Endodermal cell (in vitro differentiated cells): ENCODE measurements at regions not wholly inside any gene's neighbourhood (a gene's known extent, or its start where the extent isn't known, plus 50 kb on each side); places are given as distances from the start of the nearest gene placed in this dataset.

ENCODE experiments used
- DNase-seq: peaks from one replicate; pipeline ENCODE4 v3.0.0-alpha.2; 2017
- H3K27ac ChIP-seq: 2 replicates; pipeline ENCODE4 v1.5.1; 2013; ENCODE audit warnings: mild to moderate bottlenecking, low read depth, low read length, moderate library complexity
- H3K27me3 ChIP-seq: 2 replicates; pipeline ENCODE4 v1.6.1; 2013; ENCODE audit warnings: mild to moderate bottlenecking, low read length, moderate library complexity; ENCODE audit not compliant: insufficient read depth, control insufficient read depth, poor library complexity, severe bottlenecking
- H3K36me3 ChIP-seq: 2 replicates; pipeline ENCODE4 v1.7.0; 2013; ENCODE audit warnings: mild to moderate bottlenecking, low read length, moderate library complexity; ENCODE audit not compliant: control insufficient read depth, insufficient read depth
- H3K4me1 ChIP-seq: one replicate; pipeline ENCODE4 v1.7.0; 2013; ENCODE audit warnings: low read length; ENCODE audit not compliant: control insufficient read depth, insufficient read depth
- H3K4me3 ChIP-seq: 2 replicates; pipeline ENCODE4 v1.5.1; 2013; ENCODE audit warnings: mild to moderate bottlenecking, low read length, moderate library complexity
- H3K9ac ChIP-seq: 2 replicates; pipeline ENCODE4 v1.6.1; 2013; ENCODE audit warnings: mild to moderate bottlenecking, low read length, moderate library complexity; ENCODE audit not compliant: poor library complexity, severe bottlenecking; ENCODE audit errors: extremely low read depth
- H3K9me3 ChIP-seq: 2 replicates; pipeline ENCODE4 v1.6.1; 2013; ENCODE audit warnings: mild to moderate bottlenecking, low read length, moderate library complexity; ENCODE audit not compliant: control insufficient read depth
- H3K27ac Mint-ChIP-seq: 2 replicates; pipeline ENCODE4 v1.8.0; 2020; ENCODE audit warnings: mixed read lengths
- H3K27me3 Mint-ChIP-seq: 2 replicates; pipeline ENCODE4 v1.8.0; 2021; ENCODE audit warnings: mild to moderate bottlenecking, mixed read lengths; ENCODE audit not compliant: insufficient read depth
- H3K36me3 Mint-ChIP-seq: 2 replicates; pipeline ENCODE4 v1.8.0; 2020; ENCODE audit warnings: low read depth, mixed read lengths
- H3K4me1 Mint-ChIP-seq: 2 replicates; pipeline ENCODE4 v1.8.0; 2020; ENCODE audit warnings: mixed read lengths
- H3K4me3 Mint-ChIP-seq: 2 replicates; pipeline ENCODE4 v1.8.0; 2020; ENCODE audit warnings: mild to moderate bottlenecking, moderate library complexity, mixed read lengths
- H3K9me3 Mint-ChIP-seq: 2 replicates; pipeline ENCODE4 v1.8.0; 2020; ENCODE audit warnings: mild to moderate bottlenecking, mixed read lengths
- CTCF ChIP-seq: fragments of 200-600 bp; sonication (generic); conservative IDR thresholded peaks from 2 replicates; pipeline ENCODE4 v1.5.0; 2021; ENCODE audit warnings: antibody characterized with exemption, mild to moderate bottlenecking
- WGBS, 2 experiments: methylation state at CpG; one replicate each; pipeline versions ENCODE4 v1.1.5 to v1.1.7; 2013; ENCODE audit warnings: missing lambda C conversion rate in 2 of 2, mixed read lengths in 1 of 2; ENCODE audit not compliant: insufficient coverage in 1 of 2, insufficient read length in 1 of 2; 5-methylcytosine and 5-hydroxymethylcytosine counted together

- Histone ChIP-seq H3K4me3 (no peak overlapping the region), H3K4me1 (no peaks in the 10 kb centered on the region), H3K27ac (no peak overlapping the region), H3K36me3 (no peaks in the 10 kb centered on the region), H3K9me3 (no peaks in the 10 kb centered on the region), H3K27me3 (no peaks in the 10 kb centered on the region), H3K9ac (no peak overlapping the region)
- H3K27me3 Mint-ChIP-seq, result no peaks in the 10 kb centered on the region
- no peaks in the 10 kb centered on the region for H3K36me3 Mint-ChIP-seq
- H3K4me3 Mint-ChIP-seq, result no peak overlapping the region
- no peak for DNase-seq
- TF ChIP-seq CTCF, result no peak
- H3K27ac Mint-ChIP-seq, result no peak overlapping the region
- H3K9me3 Mint-ChIP-seq, result no peaks in the 10 kb centered on the region
- no peaks in the 10 kb centered on the region for H3K4me1 Mint-ChIP-seq
- WGBS, 2 experiments, result 83 to 100% methylated on average over 1 of the region's 1 CpG
Observed at GRCh38 chr13:58893396-58893795, 1261.9 kb downstream of the PCDH17 start.

GRCh38 chr13:58906329-58907007 is 1257.3 kb downstream of the DIAPH3 start:
- Histone ChIP-seq H3K9ac (no peak overlapping the region), H3K4me3 (no peak overlapping the region), H3K27me3 (no peaks in the 10 kb centered on the region), H3K36me3 (no peaks in the 10 kb centered on the region), H3K27ac (no peak overlapping the region), H3K9me3 (no peaks in the 10 kb centered on the region), H3K4me1 (no peaks in the 10 kb centered on the region)
- H3K9me3 Mint-ChIP-seq, result no peaks in the 10 kb centered on the region
- no peaks in the 10 kb centered on the region for H3K27me3 Mint-ChIP-seq
- 86 to 96% methylated on average over 1 to 3 of the region's 3 CpGs for WGBS, 2 experiments
- no peak overlapping the region for H3K4me3 Mint-ChIP-seq
- peak; percentile 35 for TF ChIP-seq CTCF
- H3K4me1 Mint-ChIP-seq, result no peaks in the 10 kb centered on the region
- DNase-seq, result no peak
- H3K27ac Mint-ChIP-seq, result peak overlapping the region; percentile 18
- no peaks in the 10 kb centered on the region for H3K36me3 Mint-ChIP-seq

GRCh38 chr13:58907347-58907746 is 1256.4 kb downstream of the DIAPH3 start:
- peak; percentile 36 for TF ChIP-seq CTCF
- Mint-ChIP-seq H3K27me3 (no peaks in the 10 kb centered on the region), H3K4me3 (no peak overlapping the region), H3K27ac (no peak overlapping the region), H3K36me3 (no peaks in the 10 kb centered on the region), H3K4me1 (no peaks in the 10 kb centered on the region), H3K9me3 (no peaks in the 10 kb centered on the region)
- no peak overlapping the region for H3K4me3 ChIP-seq
- no peak for DNase-seq
- H3K9ac ChIP-seq, result no peak overlapping the region
- no peak overlapping the region for H3K27ac ChIP-seq
- no peaks in the 10 kb centered on the region for H3K4me1 ChIP-seq
- no peaks in the 10 kb centered on the region for H3K27me3 ChIP-seq
- H3K9me3 ChIP-seq, result no peaks in the 10 kb centered on the region
- no peaks in the 10 kb centered on the region for H3K36me3 ChIP-seq
